Activated T-helper 1 cell treated with anti-CD3 and anti-CD28 coated beads, Interleukin-2, amount 50 U/mL, for 16 hours (primary cell): ENCODE measurements at regions not wholly inside any gene's neighbourhood (a gene's known extent, or its start where the extent isn't known, plus 50 kb on each side); places are given as distances from the start of the nearest gene placed in this dataset.

Experiments
- DNase-seq, 2 donors: peaks; one replicate each; pipeline ENCODE4 v3.0.0-alpha.2; 2020; ENCODE audit warnings: low read depth in 1 of 2, low spot score in 1 of 2

GRCh38 chr2:17306706-17307105 lies 211.5 kb downstream of the RAD51AP2 start:
- DNase-seq = no peak

- DNase-seq = no peak
Measured at GRCh38 chr2:17306219-17306618, 212.0 kb downstream of the RAD51AP2 start.

GRCh38 chr2:17303521-17303920 lies 214.7 kb downstream of the RAD51AP2 start:
- no peak for DNase-seq

- DNase-seq = no peak
Measured at GRCh38 chr2:17303054-17303453, 215.2 kb downstream of the RAD51AP2 start.

GRCh38 chr2:17302281-17302680 lies 216.0 kb downstream of the RAD51AP2 start:
- DNase-seq = no peak

GRCh38 chr2:17301437-17301836 lies 216.8 kb downstream of the RAD51AP2 start:
- DNase-seq = no peak

- DNase-seq = no peak
Measured at GRCh38 chr2:17299891-17300540, 218.2 kb downstream of the RAD51AP2 start.

GRCh38 chr2:17298453-17298852 lies 219.8 kb downstream of the RAD51AP2 start:
- DNase-seq = no peak

GRCh38 chr2:17296686-17297085 lies 221.6 kb downstream of the RAD51AP2 start:
- DNase-seq = no peak

GRCh38 chr2:17289669-17290068 lies 228.6 kb downstream of the RAD51AP2 start:
- no peak for DNase-seq

GRCh38 chr2:17287183-17287582 lies 231.1 kb downstream of the RAD51AP2 start:
- no peak for DNase-seq

GRCh38 chr2:17282826-17283225 lies 235.4 kb downstream of the RAD51AP2 start:
- no peak for DNase-seq

GRCh38 chr2:17282245-17282644 lies 236.0 kb downstream of the RAD51AP2 start:
- no peak for DNase-seq

GRCh38 chr2:17276220-17276619 lies 242.0 kb downstream of the RAD51AP2 start:
- DNase-seq = no peak

- DNase-seq = no peak
Measured at GRCh38 chr2:17272652-17273525, 245.4 kb downstream of the RAD51AP2 start.

- DNase-seq = no peak
Measured at GRCh38 chr2:17272170-17272569, 246.1 kb downstream of the RAD51AP2 start.

- no peak for DNase-seq
Measured at GRCh38 chr2:17271416-17271815, 246.8 kb downstream of the RAD51AP2 start.

- no peak for DNase-seq
Measured at GRCh38 chr2:17270894-17271293, 247.3 kb downstream of the RAD51AP2 start.

- DNase-seq = no peak
Measured at GRCh38 chr2:17263570-17263968, 254.7 kb downstream of the RAD51AP2 start.

- no peak for DNase-seq
Measured at GRCh38 chr2:17262854-17263569, 255.2 kb downstream of the RAD51AP2 start.

GRCh38 chr2:17259613-17260012 lies 258.6 kb downstream of the RAD51AP2 start:
- DNase-seq = no peak

- no peak for DNase-seq
Measured at GRCh38 chr2:17258861-17259260, 259.4 kb downstream of the RAD51AP2 start.
